Activated CD4-positive, alpha-beta T cell treated with anti-CD3 and anti-CD28 coated beads, Interleukin-2, Interleukin-4, amounts not matched to agents 100 ng/mL and 50 ng/mL, durations not matched to agents 16 hours and 8 hours (primary cell): ENCODE measurements at regions not wholly inside any gene's neighbourhood (a gene's known extent, or its start where the extent isn't known, plus 50 kb on each side); places are given as distances from the start of the nearest gene placed in this dataset.

Experiments
- DNase-seq: peaks from one replicate; pipeline ENCODE4 v3.0.0-alpha.2; 2020; ENCODE audit warnings: low spot score

GRCh38 chr13:55483626-55484158 lies 1657.0 kb upstream of the PRR20A start:
- DNase-seq = no peak

GRCh38 chr13:55493297-55493696 lies 1647.4 kb upstream of the PRR20A start:
- no peak for DNase-seq

- no peak for DNase-seq
Observed at GRCh38 chr13:55497486-55497885, 1643.2 kb upstream of the PRR20A start.

GRCh38 chr13:55500694-55501093 lies 1640.0 kb upstream of the PRR20A start:
- DNase-seq = no peak

GRCh38 chr13:55516610-55517009 lies 1624.1 kb upstream of the PRR20A start:
- DNase-seq = no peak

- no peak for DNase-seq
Observed at GRCh38 chr13:55517312-55517711, 1623.4 kb upstream of the PRR20A start.

- DNase-seq = no peak
Observed at GRCh38 chr13:55528434-55528833, 1612.3 kb upstream of the PRR20A start.

GRCh38 chr13:55534306-55534705 lies 1606.4 kb upstream of the PRR20A start:
- DNase-seq = no peak

- no peak for DNase-seq
Observed at GRCh38 chr13:55538424-55538823, 1602.3 kb upstream of the PRR20A start.

- no peak for DNase-seq
Observed at GRCh38 chr13:55543053-55543452, 1597.7 kb upstream of the PRR20A start.

GRCh38 chr13:55550624-55551023 lies 1590.1 kb upstream of the PRR20A start:
- no peak for DNase-seq

- no peak for DNase-seq
Observed at GRCh38 chr13:55553701-55554100, 1587.0 kb upstream of the PRR20A start.

GRCh38 chr13:55554741-55555140 lies 1586.0 kb upstream of the PRR20A start:
- no peak for DNase-seq

- no peak for DNase-seq
Observed at GRCh38 chr13:55560331-55560730, 1580.4 kb upstream of the PRR20A start.

GRCh38 chr13:55563267-55563666 lies 1577.5 kb upstream of the PRR20A start:
- no peak for DNase-seq

- DNase-seq = no peak
Observed at GRCh38 chr13:55566334-55566733, 1574.4 kb upstream of the PRR20A start.

GRCh38 chr13:55566779-55567178 lies 1573.9 kb upstream of the PRR20A start:
- DNase-seq = no peak

- no peak for DNase-seq
Observed at GRCh38 chr13:55567721-55568625, 1572.7 kb upstream of the PRR20A start.

- DNase-seq = no peak
Observed at GRCh38 chr13:55569082-55569481, 1571.6 kb upstream of the PRR20A start.

GRCh38 chr13:55569514-55569913 lies 1571.2 kb upstream of the PRR20A start:
- DNase-seq = no peak

GRCh38 chr13:55570371-55570770 lies 1570.3 kb upstream of the PRR20A start:
- no peak for DNase-seq

- DNase-seq = no peak
Observed at GRCh38 chr13:55571237-55571867, 1569.4 kb upstream of the PRR20A start.

GRCh38 chr13:55572408-55572807 lies 1568.3 kb upstream of the PRR20A start:
- no peak for DNase-seq
